K562 (cell line): ENCODE measurements at regions not wholly inside any gene's neighbourhood (a gene's known extent, or its start where the extent isn't known, plus 50 kb on each side); places are given as distances from the start of the nearest gene placed in this dataset.

ENCODE experiments used
- ATAC-seq: fragments of 200-7000 bp; cut with Tn5 transposase; 3 replicates; pipeline ENCODE4 v1.9.1; 2020; ENCODE audit warnings: moderate library complexity
- BruUV-seq: library from RNA; stranded (reverse); fragments of 400-500 nt; replicated peaks from 2 replicates; lab custom pipeline; 2021; lab: Mats Ljungman, UMichigan
- CTCF ChIA-PET: fragments of 300-600 bp; formaldehyde crosslinking; extraction: SDS; loops from one replicate; lab custom pipeline; 2021; ENCODE audit warnings: low intra/inter-chr PET ratio; lab: Yijun Ruan, JAX
- POLR2A ChIA-PET: fragments of 300-600, 350-650 bp; sonication (Branson Sonifier 250); formaldehyde crosslinking; extraction: SDS; loops from one replicate; lab custom pipeline; 2021; ENCODE audit warnings: antibody characterized with exemption, inconsistent platforms; lab: Yijun Ruan, JAX
- DNase-seq, 4 experiments: peaks; one replicate each; pipeline versions ENCODE4 v3.0.0 to v3.0.0-alpha.2; 2011 to 2018; ENCODE audit warnings: low spot score in 3 of 4, mixed read lengths in 3 of 4; ENCODE audit errors: extremely low read depth in 1 of 4
- FAIRE-seq: peaks from 2 replicates; lab custom pipeline; 2011; peaks lifted over from hg19 to GRCh38; lab: Jason Lieb, UNC
- H2AFZ ChIP-seq: 2 replicates; pipeline ENCODE4 v1.6.0; 2011; ENCODE audit warnings: low read depth, low read length, control low read depth, inconsistent platforms
- H3K27ac ChIP-seq: fragments of 200-600 bp; 3 replicates; pipeline ENCODE4 v1.8.0; 2011; ENCODE audit warnings: low read depth, mild to moderate bottlenecking, control low read depth, inconsistent platforms, low read length, moderate library complexity, mixed read lengths; ENCODE audit errors: extremely low read depth
- H3K27me3 ChIP-seq, 2 experiments: fragments of 300-600 bp in 1 of 2; 2 replicates in 1 of 2; 3 replicates in 1 of 2; pipeline versions ENCODE4 v1.6.0 to v1.8.0; 2011; ENCODE audit warnings: inconsistent platforms in 2 of 2, low read length in 2 of 2, mild to moderate bottlenecking in 1 of 2, mixed read lengths in 1 of 2, moderate library complexity in 1 of 2; ENCODE audit not compliant: control insufficient read depth in 2 of 2, insufficient read depth in 2 of 2
- H3K36me3 ChIP-seq: fragments of 300-600 bp; 3 replicates; pipeline ENCODE4 v1.8.0; 2011; ENCODE audit warnings: mild to moderate bottlenecking, low read length, inconsistent platforms; ENCODE audit not compliant: control insufficient read depth, insufficient read depth
- H3K4me1 ChIP-seq, 2 experiments: fragments of 200-600 bp in 1 of 2; replicated peaks in 1 of 2; 2 replicates in 1 of 2; 3 replicates in 1 of 2; pipeline versions ENCODE4 v1.5.1 to v1.8.0; 2011; ENCODE audit warnings: inconsistent platforms in 2 of 2, low read length in 2 of 2, mild to moderate bottlenecking in 1 of 2, mixed read lengths in 1 of 2, moderate library complexity in 1 of 2; ENCODE audit not compliant: control insufficient read depth in 2 of 2, insufficient read depth in 2 of 2
- H3K4me2 ChIP-seq: 2 replicates; pipeline ENCODE4 v1.6.1; 2011; ENCODE audit warnings: low read length, control low read depth, inconsistent platforms, mixed read lengths; ENCODE audit not compliant: insufficient read depth
- H3K4me3 ChIP-seq: fragments of 200-600 bp; sonication (generic), shearing (Covaris generic); 2 replicates; pipeline ENCODE4 v1.5.1; 2016; ENCODE audit warnings: control low read depth, inconsistent platforms
- H3K79me2 ChIP-seq: fragments of 200-600 bp; 3 replicates; pipeline ENCODE4 v1.8.0; 2011; ENCODE audit warnings: low read length, inconsistent platforms; ENCODE audit not compliant: control insufficient read depth, insufficient read depth
- H3K9ac ChIP-seq, 2 experiments: 2 replicates each; pipeline versions ENCODE4 v1.6.0 to v1.6.1; 2011; ENCODE audit warnings: low read depth in 2 of 2, low read length in 2 of 2, control low read depth in 1 of 2, inconsistent platforms in 1 of 2, mild to moderate bottlenecking in 1 of 2, mixed read lengths in 1 of 2; ENCODE audit not compliant: insufficient read depth in 1 of 2
- H3K9me1 ChIP-seq: one replicate; pipeline ENCODE4 v1.6.0; 2011; ENCODE audit warnings: inconsistent platforms, mild to moderate bottlenecking, low read length, moderate library complexity; ENCODE audit not compliant: control insufficient read depth, insufficient read depth
- H3K9me3 ChIP-seq: replicated peaks from 2 replicates; pipeline ENCODE4 v1.5.1; 2011; ENCODE audit warnings: low read depth, low read length, inconsistent platforms; ENCODE audit not compliant: control insufficient read depth, insufficient read depth
- H4K20me1 ChIP-seq: replicated peaks from 2 replicates; pipeline ENCODE4 v1.6.1; 2011; ENCODE audit warnings: low read length, inconsistent platforms, mixed read lengths; ENCODE audit not compliant: control insufficient read depth, insufficient read depth
- ADNP ChIP-seq: fragments of 200-800 bp; sonication (Bioruptor generic); IDR thresholded peaks from 2 replicates; pipeline ENCODE4 v1.6.1; 2016; ENCODE audit warnings: missing genetic modification characterization, missing compliant biosample characterization
- BCL6 ChIP-seq: fragments of 250-450 bp; sonication (Bioruptor Pico); IDR thresholded peaks from 2 replicates; pipeline ENCODE4 v1.4.0; 2020
- CBFB ChIP-seq: sonication (generic); formaldehyde crosslinking; IDR thresholded peaks from 2 replicates; pipeline ENCODE4 v1.4.0; 2020; ENCODE audit warnings: mild to moderate bottlenecking, missing genetic modification reagents
- EHMT2 ChIP-seq: fragments of 450-650 bp; IDR thresholded peaks from 2 replicates; pipeline ENCODE4 v1.6.1; 2018; ENCODE audit warnings: antibody characterized with exemption
- FOSL1 ChIP-seq: fragments of 200-800 bp; sonication (Bioruptor generic); conservative IDR thresholded peaks from 2 replicates; pipeline ENCODE4 v1.6.1; 2016; ENCODE audit warnings: missing genetic modification characterization, missing compliant biosample characterization
- FOXA3 ChIP-seq, 2 experiments: fragments of 450-650 bp in 1 of 2; sonication (generic) in 1 of 2; formaldehyde crosslinking; IDR thresholded peaks in 1 of 2; conservative IDR thresholded peaks in 1 of 2; 2 replicates each; pipeline versions ENCODE4 v1.4.0 to v1.8.0; 2020 to 2022; ENCODE audit warnings: mild to moderate bottlenecking in 2 of 2, missing genetic modification reagents in 1 of 2
- GATA2 ChIP-seq: sonication (generic); formaldehyde crosslinking; IDR thresholded peaks from 2 replicates; pipeline ENCODE4 v1.4.0; 2020; ENCODE audit warnings: mild to moderate bottlenecking, missing genetic modification reagents
- MAZ ChIP-seq, 2 experiments: fragments of 450-650 bp in 1 of 2; sonication (generic) in 1 of 2; formaldehyde crosslinking; IDR thresholded peaks in 1 of 2; conservative IDR thresholded peaks in 1 of 2; 2 replicates each; pipeline versions ENCODE4 v1.4.0 to v1.5.0; 2020; ENCODE audit warnings: mild to moderate bottlenecking in 1 of 2, missing genetic modification reagents in 1 of 2
- SMAD3 ChIP-seq: fragments of 450-650 bp; formaldehyde crosslinking; conservative IDR thresholded peaks from 2 replicates; pipeline ENCODE4 v1.4.0; 2020; ENCODE audit warnings: mild to moderate bottlenecking
- TCF7 ChIP-seq: sonication (generic); IDR thresholded peaks from 2 replicates; pipeline ENCODE4 v1.6.1; 2016; ENCODE audit warnings: antibody characterized with exemption, borderline replicate concordance
- YY1 ChIP-seq, 3 experiments: IDR thresholded peaks; 2 replicates each; pipeline ENCODE4 v1.6.1; 2011; ENCODE audit warnings: low read length in 2 of 3, mild to moderate bottlenecking in 2 of 3, moderate library complexity in 2 of 3, borderline replicate concordance in 1 of 3, control low read depth in 1 of 3, low read depth in 1 of 3; ENCODE audit not compliant: insufficient read depth in 3 of 3, insufficient replicate concordance in 2 of 3, control insufficient read depth in 1 of 3, insufficient read length in 1 of 3; ENCODE audit errors: extremely low read depth in 1 of 3
- ZNF644 ChIP-seq: fragments of 200-800 bp; sonication (Bioruptor generic); IDR thresholded peaks from 2 replicates; pipeline ENCODE4 v1.6.1; 2016; ENCODE audit warnings: low read depth, missing genetic modification characterization, missing compliant biosample characterization
- ZNF668 ChIP-seq: fragments of 250-450 bp; sonication (Bioruptor Pico); IDR thresholded peaks from 2 replicates; pipeline ENCODE4 v1.8.0; 2022; ENCODE audit warnings: mild to moderate bottlenecking, inconsistent platforms
- ZNF785 ChIP-seq: fragments of 250-450 bp; sonication (Bioruptor Pico); IDR thresholded peaks from 2 replicates; pipeline ENCODE4 v1.4.0; 2020; ENCODE audit warnings: mild to moderate bottlenecking
- WGBS: fragments of 100-300 bp; shearing (Covaris generic); methylation state at CpG from one replicate; pipeline ENCODE4 v1.1.6; 2016; ENCODE audit warnings: low coverage, mixed read lengths; ENCODE audit not compliant: insufficient coverage; ENCODE audit errors: missing lambda C conversion rate; 5-methylcytosine and 5-hydroxymethylcytosine counted together
- in situ Hi-C: fragments of 300-500 bp; cut with MboI; formaldehyde crosslinking; loops from 4 replicates; pipeline ENCODE4 v1.15.0; 2018; ENCODE audit warnings: inconsistent platforms, mixed read lengths
- intact Hi-C: fragments of 100-400 bp; cut with micrococcal nuclease; formaldehyde crosslinking; loops from 2 replicates; pipeline ENCODE4 v1.14.2; 2022
- TF ChIP-seq, protein P1 (sequence below): fragments of 450-650 bp; IDR thresholded peaks from 2 replicates; pipeline ENCODE4 v1.6.1; 2017; ENCODE audit warnings: antibody characterized with exemption
- TF ChIP-seq, protein P2 (sequence below): sonication (generic); formaldehyde crosslinking; IDR thresholded peaks from 2 replicates; pipeline ENCODE4 v1.5.0; 2020; ENCODE audit warnings: missing genetic modification reagents
- TF ChIP-seq, protein P3 (sequence below): sonication (generic); formaldehyde crosslinking; IDR thresholded peaks from 2 replicates; pipeline ENCODE4 v1.8.0; 2022; ENCODE audit warnings: missing genetic modification reagents, mild to moderate bottlenecking, borderline replicate concordance

DNA sequence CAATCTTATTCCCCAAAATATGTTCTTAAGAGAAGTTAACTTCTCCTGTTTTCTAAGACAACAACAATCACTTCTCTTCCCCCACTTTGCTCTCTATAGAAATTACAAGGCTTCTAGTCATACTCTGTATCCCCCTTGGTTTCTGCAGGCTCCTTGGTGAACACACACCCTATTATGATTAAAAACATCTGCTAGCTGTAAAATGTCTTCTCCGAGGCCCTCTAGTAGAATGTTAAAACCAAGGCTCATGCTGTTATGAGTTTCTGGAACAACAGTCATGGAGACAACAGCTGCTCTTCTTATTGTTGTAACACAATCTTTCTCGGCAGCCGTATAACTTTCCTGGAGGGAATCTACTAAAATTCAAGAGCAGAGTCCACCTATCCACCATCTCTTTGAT is 397.5 kb upstream of the CCDC196 start:
- ChIA-PET POLR2A (no interaction called here), CTCF (no interaction called here)
- Histone ChIP-seq H3K27me3 (peaks cover 0 to 11% of the 10 kb centered on the region in 2 experiments; a peak in 2 of 5 replicates), H3K4me1 (peaks cover 0 to under 1% of the 10 kb centered on the region in 2 experiments; a peak in 1 of 5 replicates), H4K20me1 (no peaks in the 10 kb centered on the region), H3K4me3 (no peak overlapping the region), H3K36me3 (no peaks in the 10 kb centered on the region), H2AFZ (no peak overlapping the region), H3K9me1 (no peaks in the 10 kb centered on the region), H3K9me3 (no peaks in the 10 kb centered on the region), H3K4me2 (no peak overlapping the region), H3K27ac (no peak overlapping the region), H3K79me2 (no peaks in the 10 kb centered on the region), H3K9ac (no peak overlapping the region)
- no TSS peak for BruUV-seq
- ATAC-seq = no peak
- in situ Hi-C loops = no loop called here
- no peak for FAIRE-seq
- TF ChIP-seq, protein P1, sequence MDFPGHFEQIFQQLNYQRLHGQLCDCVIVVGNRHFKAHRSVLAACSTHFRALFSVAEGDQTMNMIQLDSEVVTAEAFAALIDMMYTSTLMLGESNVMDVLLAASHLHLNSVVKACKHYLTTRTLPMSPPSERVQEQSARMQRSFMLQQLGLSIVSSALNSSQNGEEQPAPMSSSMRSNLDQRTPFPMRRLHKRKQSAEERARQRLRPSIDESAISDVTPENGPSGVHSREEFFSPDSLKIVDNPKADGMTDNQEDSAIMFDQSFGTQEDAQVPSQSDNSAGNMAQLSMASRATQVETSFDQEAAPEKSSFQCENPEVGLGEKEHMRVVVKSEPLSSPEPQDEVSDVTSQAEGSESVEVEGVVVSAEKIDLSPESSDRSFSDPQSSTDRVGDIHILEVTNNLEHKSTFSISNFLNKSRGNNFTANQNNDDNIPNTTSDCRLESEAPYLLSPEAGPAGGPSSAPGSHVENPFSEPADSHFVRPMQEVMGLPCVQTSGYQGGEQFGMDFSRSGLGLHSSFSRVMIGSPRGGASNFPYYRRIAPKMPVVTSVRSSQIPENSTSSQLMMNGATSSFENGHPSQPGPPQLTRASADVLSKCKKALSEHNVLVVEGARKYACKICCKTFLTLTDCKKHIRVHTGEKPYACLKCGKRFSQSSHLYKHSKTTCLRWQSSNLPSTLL = no peak
- TF ChIP-seq ZNF785 (CRISPR knock-in tag) (no peak), CBFB (no peak), EHMT2 (no peak), BCL6 (CRISPR knock-in tag) (no peak), YY1 (IDR thresholded peaks at IDR 0.05; ENCODE audit: borderline replicate concordance in 1 of 3, control insufficient read depth in 1 of 3, extremely low read depth in 1 of 3, insufficient read depth in 3 of 3, insufficient read length in 1 of 3, insufficient replicate concordance in 2 of 3, low read depth in 1 of 3, low read length in 2 of 3) (no peak), SMAD3 (CRISPR knock-in tag) (no peak), TCF7 (no peak), FOXA3 (CRISPR knock-in tag; conservative IDR thresholded peaks at IDR 0.05 in 1 of 2, IDR thresholded peaks at IDR 0.05 in 1 of 2) (no peak), ZNF644 (tag) (no peak), ZNF668 (CRISPR knock-in tag) (no peak), ADNP (tag) (no peak), GATA2 (CRISPR knock-in tag) (no peak), FOSL1 (tag) (no peak), MAZ (CRISPR knock-in tag; conservative IDR thresholded peaks at IDR 0.05 in 1 of 2, IDR thresholded peaks at IDR 0.05 in 1 of 2) (no peak)
- TF ChIP-seq, protein P2, sequence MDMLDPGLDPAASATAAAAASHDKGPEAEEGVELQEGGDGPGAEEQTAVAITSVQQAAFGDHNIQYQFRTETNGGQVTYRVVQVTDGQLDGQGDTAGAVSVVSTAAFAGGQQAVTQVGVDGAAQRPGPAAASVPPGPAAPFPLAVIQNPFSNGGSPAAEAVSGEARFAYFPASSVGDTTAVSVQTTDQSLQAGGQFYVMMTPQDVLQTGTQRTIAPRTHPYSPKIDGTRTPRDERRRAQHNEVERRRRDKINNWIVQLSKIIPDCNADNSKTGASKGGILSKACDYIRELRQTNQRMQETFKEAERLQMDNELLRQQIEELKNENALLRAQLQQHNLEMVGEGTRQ = no peak
- TF ChIP-seq, protein P3, sequence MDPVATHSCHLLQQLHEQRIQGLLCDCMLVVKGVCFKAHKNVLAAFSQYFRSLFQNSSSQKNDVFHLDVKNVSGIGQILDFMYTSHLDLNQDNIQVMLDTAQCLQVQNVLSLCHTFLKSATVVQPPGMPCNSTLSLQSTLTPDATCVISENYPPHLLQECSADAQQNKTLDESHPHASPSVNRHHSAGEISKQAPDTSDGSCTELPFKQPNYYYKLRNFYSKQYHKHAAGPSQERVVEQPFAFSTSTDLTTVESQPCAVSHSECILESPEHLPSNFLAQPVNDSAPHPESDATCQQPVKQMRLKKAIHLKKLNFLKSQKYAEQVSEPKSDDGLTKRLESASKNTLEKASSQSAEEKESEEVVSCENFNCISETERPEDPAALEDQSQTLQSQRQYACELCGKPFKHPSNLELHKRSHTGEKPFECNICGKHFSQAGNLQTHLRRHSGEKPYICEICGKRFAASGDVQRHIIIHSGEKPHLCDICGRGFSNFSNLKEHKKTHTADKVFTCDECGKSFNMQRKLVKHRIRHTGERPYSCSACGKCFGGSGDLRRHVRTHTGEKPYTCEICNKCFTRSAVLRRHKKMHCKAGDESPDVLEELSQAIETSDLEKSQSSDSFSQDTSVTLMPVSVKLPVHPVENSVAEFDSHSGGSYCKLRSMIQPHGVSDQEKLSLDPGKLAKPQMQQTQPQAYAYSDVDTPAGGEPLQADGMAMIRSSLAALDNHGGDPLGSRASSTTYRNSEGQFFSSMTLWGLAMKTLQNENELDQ (CRISPR knock-in tag) = no peak
- intact Hi-C loops = no loop called here
- WGBS = 4% methylated on average over 3 of the region's 3 CpGs
- DNase-seq = no peak
